NCI-H446 (cell line): ENCODE measurements at regions not wholly inside any gene's neighbourhood (a gene's known extent, or its start where the extent isn't known, plus 50 kb on each side); places are given as distances from the start of the nearest gene placed in this dataset.

Experiments used
- DNase-seq, 2 experiments: peaks; one replicate each; lab custom pipeline; 2025; lab: John Stamatoyannopoulos, UW

GRCh38 chr11:80163441-80163840, 722.6 kb upstream of the TENM4 start:
- DNase-seq: no peak

- no peak for DNase-seq
Measured at GRCh38 chr11:80163011-80163410, 722.2 kb upstream of the TENM4 start.

- no peak for DNase-seq
Measured at GRCh38 chr11:80162387-80162786, 721.6 kb upstream of the TENM4 start.

- no peak for DNase-seq
Measured at GRCh38 chr11:80157447-80157846, 716.6 kb upstream of the TENM4 start.

- no peak for DNase-seq
Measured at GRCh38 chr11:80156062-80156461, 715.2 kb upstream of the TENM4 start.

- DNase-seq: peak in 1 of 2 experiments; percentile 45
Measured at GRCh38 chr11:80155412-80156017, 714.7 kb upstream of the TENM4 start.

- no peak for DNase-seq
Measured at GRCh38 chr11:80146232-80146631, 705.4 kb upstream of the TENM4 start.

- DNase-seq: no peak
Measured at GRCh38 chr11:80144897-80145594, 704.2 kb upstream of the TENM4 start.

- no peak for DNase-seq
Measured at GRCh38 chr11:80136991-80137390, 696.2 kb upstream of the TENM4 start.

GRCh38 chr11:80129396-80129795, 688.6 kb upstream of the TENM4 start:
- DNase-seq: no peak

GRCh38 chr11:80122211-80122610, 681.4 kb upstream of the TENM4 start:
- DNase-seq: no peak

- no peak for DNase-seq
Measured at GRCh38 chr11:80118073-80118472, 677.2 kb upstream of the TENM4 start.

- DNase-seq: no peak
Measured at GRCh38 chr11:80116796-80117195, 676.0 kb upstream of the TENM4 start.

- no peak for DNase-seq
Measured at GRCh38 chr11:80109652-80110051, 668.8 kb upstream of the TENM4 start.

- no peak for DNase-seq
Measured at GRCh38 chr11:80109031-80109430, 668.2 kb upstream of the TENM4 start.

GRCh38 chr11:80107415-80107814, 666.6 kb upstream of the TENM4 start:
- DNase-seq: no peak

- DNase-seq: no peak
Measured at GRCh38 chr11:80104191-80104590, 663.4 kb upstream of the TENM4 start.

GRCh38 chr11:80103142-80103859, 662.5 kb upstream of the TENM4 start:
- no peak for DNase-seq

- DNase-seq: no peak
Measured at GRCh38 chr11:80097146-80097545, 656.3 kb upstream of the TENM4 start.

- DNase-seq: no peak
Measured at GRCh38 chr11:80096736-80097135, 655.9 kb upstream of the TENM4 start.

- DNase-seq: no peak
Measured at GRCh38 chr11:80086496-80087055, 645.7 kb upstream of the TENM4 start.

GRCh38 chr11:80085563-80085962, 644.7 kb upstream of the TENM4 start:
- no peak for DNase-seq

- DNase-seq: no peak
Measured at GRCh38 chr11:80084608-80085007, 643.8 kb upstream of the TENM4 start.
